ENCODE measurements at regions not wholly inside any gene's neighbourhood (a gene's known extent, or its start where the extent isn't known, plus 50 kb on each side); places are given as distances from the start of the nearest gene placed in this dataset.

GRCh38 chr18:30828700-30829099 is 213.8 kb downstream of the DSC3 start:
- H3K36me3 ChIP-seq (ENCODE audit: control insufficient read depth in 2 of 2, insufficient read depth in 2 of 2, low read length in 1 of 2) = no peaks in the 10 kb centered on the region
- no peak overlapping the region for H3K27ac ChIP-seq (ENCODE audit: control insufficient read depth, insufficient read depth)
- H3K4me1 ChIP-seq (ENCODE audit: control insufficient read depth, insufficient read depth, low read length) = no peaks in the 10 kb centered on the region
- no TSS peak for BruUV-seq (replicated peaks)
- no peak for FAIRE-seq
- ChIA-PET RAD21 (ENCODE audit: unreplicated experiment) (no interaction called here), SMC1A (ENCODE audit: uncharacterized antibody, unreplicated experiment) (interaction anchor here (0.6 to 1.1 kb wide), 5 partner anchors 12 to 718 kb away, joined by 3 read pairs; no protein-coding TSS in a partner anchor), POLR2A (no interaction called here), CTCF (interaction anchor here (1.1 kb wide), 1 partner anchor 106 kb away, joined by 3 read pairs; no protein-coding TSS in a partner anchor)
- intact Hi-C loops (cut with micrococcal nuclease; ENCODE audit: unreplicated experiment) = no loop called here
- no peak overlapping the region for H3K4me2 ChIP-seq (ENCODE audit: control insufficient read depth, insufficient read depth)
- H4K20me1 ChIP-seq (ENCODE audit: control insufficient read depth, insufficient read depth) = no peaks in the 10 kb centered on the region
- no peak overlapping the region for H3K4me3 ChIP-seq
- DNase-seq (ENCODE audit: low read depth, low spot score) = no peak
- WGBS (ENCODE audit: insufficient coverage, insufficient replicate concordance, low lambda C conversion rate, missing lambda C conversion rate) = 0% methylated on average over 2 of the region's 2 CpGs
- in situ Hi-C loops (cut with MboI) = no loop called here
- no peak overlapping the region for H3K9ac ChIP-seq (ENCODE audit: control insufficient read depth, insufficient read depth, low read length)
- no peak for ATAC-seq
- H2AFZ ChIP-seq (ENCODE audit: control insufficient read depth, low read depth, low read length) = no peak overlapping the region
- no peaks in the 10 kb centered on the region for H3K79me2 ChIP-seq (ENCODE audit: control insufficient read depth, insufficient read depth, low read length)
- H3K27me3 ChIP-seq (replicated peaks in 1 of 2; ENCODE audit: control insufficient read depth in 2 of 2, insufficient read depth in 2 of 2, low read length in 1 of 2) = no peaks in the 10 kb centered on the region
- H3K9me3 ChIP-seq (replicated peaks; ENCODE audit: control insufficient read depth, insufficient read depth, low read length) = no peaks in the 10 kb centered on the region
- TF ChIP-seq YY1 (IDR thresholded peaks at IDR 0.05; ENCODE audit: low read depth, low read length) (no peak), PML (IDR thresholded peaks at IDR 0.05; ENCODE audit: low read length) (no peak), POLR2AphosphoS2 (IDR thresholded peaks at IDR 0.05; ENCODE audit: low read depth, low read length) (no peak), SREBF1 (IDR thresholded peaks at IDR 0.05; ENCODE audit: low read length) (no peak), ZBTB40 (IDR thresholded peaks at IDR 0.05; ENCODE audit: borderline replicate concordance) (no peak), ZNF24 (IDR thresholded peaks at IDR 0.05) (no peak), CBX3 (IDR thresholded peaks at IDR 0.05; ENCODE audit: borderline replicate concordance, low read depth) (no peak), POLR2A (IDR thresholded peaks at IDR 0.05; ENCODE audit: low read depth, low read length) (no peak), BHLHE40 (IDR thresholded peaks at IDR 0.05; ENCODE audit: borderline replicate concordance in 1 of 2, low read depth in 2 of 2, low read length in 1 of 2) (no peak), EZH2 (IDR thresholded peaks at IDR 0.05; ENCODE audit: borderline replicate concordance, control insufficient read depth, low read depth, low read length) (no peak), SMAD1 (IDR thresholded peaks at IDR 0.05; ENCODE audit: low read depth, partially characterized antibody) (no peak), BCL11A (IDR thresholded peaks at IDR 0.05; ENCODE audit: low read depth, low read length) (no peak), TARDBP (IDR thresholded peaks at IDR 0.05; ENCODE audit: borderline replicate concordance) (no peak), YBX1 (IDR thresholded peaks at IDR 0.05) (no peak), BCL3 (IDR thresholded peaks at IDR 0.05; ENCODE audit: borderline replicate concordance, insufficient read depth, low read depth, low read length, poor library complexity, severe bottlenecking) (no peak)
- TF ChIP-seq, protein P1, sequence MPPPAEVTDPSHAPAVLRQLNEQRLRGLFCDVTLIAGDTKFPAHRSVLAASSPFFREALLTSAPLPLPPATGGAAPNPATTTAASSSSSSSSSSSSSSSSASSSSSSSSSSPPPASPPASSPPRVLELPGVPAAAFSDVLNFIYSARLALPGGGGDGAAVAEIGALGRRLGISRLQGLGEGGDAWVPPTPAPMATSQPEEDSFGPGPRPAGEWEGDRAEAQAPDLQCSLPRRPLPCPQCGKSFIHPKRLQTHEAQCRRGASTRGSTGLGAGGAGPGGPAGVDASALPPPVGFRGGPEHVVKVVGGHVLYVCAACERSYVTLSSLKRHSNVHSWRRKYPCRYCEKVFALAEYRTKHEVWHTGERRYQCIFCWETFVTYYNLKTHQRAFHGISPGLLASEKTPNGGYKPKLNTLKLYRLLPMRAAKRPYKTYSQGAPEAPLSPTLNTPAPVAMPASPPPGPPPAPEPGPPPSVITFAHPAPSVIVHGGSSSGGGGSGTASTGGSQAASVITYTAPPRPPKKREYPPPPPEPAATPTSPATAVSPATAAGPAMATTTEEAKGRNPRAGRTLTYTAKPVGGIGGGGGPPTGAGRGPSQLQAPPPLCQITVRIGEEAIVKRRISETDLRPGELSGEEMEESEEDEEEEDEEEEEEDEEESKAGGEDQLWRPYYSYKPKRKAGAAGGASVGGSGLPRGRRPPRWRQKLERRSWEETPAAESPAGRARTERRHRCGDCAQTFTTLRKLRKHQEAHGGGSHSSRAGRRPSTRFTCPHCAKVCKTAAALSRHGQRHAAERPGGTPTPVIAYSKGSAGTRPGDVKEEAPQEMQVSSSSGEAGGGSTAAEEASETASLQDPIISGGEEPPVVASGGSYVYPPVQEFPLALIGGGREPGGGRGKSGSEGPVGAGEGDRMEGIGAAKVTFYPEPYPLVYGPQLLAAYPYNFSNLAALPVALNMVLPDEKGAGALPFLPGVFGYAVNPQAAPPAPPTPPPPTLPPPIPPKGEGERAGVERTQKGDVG (CRISPR knock-in tag; IDR thresholded peaks at IDR 0.05) = no peak
